H9 (cell line): ENCODE measurements at regions not wholly inside any gene's neighbourhood (a gene's known extent, or its start where the extent isn't known, plus 50 kb on each side); places are given as distances from the start of the nearest gene placed in this dataset.

Experiments used
- DNase-seq: peaks from one replicate; pipeline ENCODE4 v3.0.0-alpha.2; 2017
- H2AFZ ChIP-seq: one replicate; pipeline ENCODE4 v1.6.1; 2013; ENCODE audit warnings: mild to moderate bottlenecking, low read length, control low read depth, moderate library complexity
- H2AK5ac ChIP-seq: 2 replicates; pipeline ENCODE4 v1.6.1; 2013; ENCODE audit warnings: low read length, control low read depth, mixed read lengths; ENCODE audit not compliant: insufficient read length
- H2BK120ac ChIP-seq: one replicate; pipeline ENCODE4 v1.6.1; 2013; ENCODE audit warnings: low read depth, mild to moderate bottlenecking, low read length, control low read depth, inconsistent platforms; ENCODE audit not compliant: poor library complexity, severe bottlenecking
- H2BK12ac ChIP-seq: 2 replicates; pipeline ENCODE4 v1.6.1; 2013; ENCODE audit warnings: low read length, control low read depth, mixed read lengths, low read depth; ENCODE audit not compliant: insufficient read length
- H2BK15ac ChIP-seq: 2 replicates; pipeline ENCODE4 v1.6.1; 2013; ENCODE audit warnings: low read depth, low read length, control low read depth
- H2BK20ac ChIP-seq: one replicate; pipeline ENCODE4 v1.6.1; 2013; ENCODE audit warnings: low read depth, mild to moderate bottlenecking, low read length, control low read depth, inconsistent platforms; ENCODE audit not compliant: poor library complexity, severe bottlenecking
- H2BK5ac ChIP-seq: 2 replicates; pipeline ENCODE4 v1.6.1; 2013; ENCODE audit warnings: low read length, control low read depth, mixed read lengths; ENCODE audit not compliant: insufficient read length
- H3K14ac ChIP-seq: 2 replicates; pipeline ENCODE4 v1.6.1; 2013; ENCODE audit warnings: low read length, control low read depth; ENCODE audit not compliant: insufficient read depth
- H3K18ac ChIP-seq: 2 replicates; pipeline ENCODE4 v1.6.1; 2013; ENCODE audit warnings: low read depth, mild to moderate bottlenecking, mixed read lengths, low read length, control low read depth; ENCODE audit not compliant: insufficient read length
- H3K23ac ChIP-seq: 2 replicates; pipeline ENCODE4 v1.6.1; 2013; ENCODE audit warnings: low read length, control low read depth, mixed read lengths, low read depth; ENCODE audit not compliant: insufficient read length
- H3K23me2 ChIP-seq: 2 replicates; pipeline ENCODE4 v1.6.1; 2013; ENCODE audit warnings: low read depth, mild to moderate bottlenecking, mixed read lengths, low read length, control low read depth; ENCODE audit not compliant: insufficient read length, poor library complexity, severe bottlenecking
- H3K27ac ChIP-seq: 2 replicates; pipeline ENCODE4 v1.5.1; 2013; ENCODE audit warnings: low read length, control low read depth, mixed read lengths, low read depth; ENCODE audit not compliant: insufficient read length
- H3K27me3 ChIP-seq: 2 replicates; pipeline ENCODE4 v1.6.1; 2013; ENCODE audit warnings: low read length, control low read depth, inconsistent platforms; ENCODE audit not compliant: insufficient read depth
- H3K4ac ChIP-seq: 2 replicates; pipeline ENCODE4 v1.6.1; 2013; ENCODE audit warnings: low read depth, mild to moderate bottlenecking, control low read depth, inconsistent platforms, low read length, moderate library complexity
- H3K4me1 ChIP-seq: 2 replicates; pipeline ENCODE4 v1.6.1; 2013; ENCODE audit warnings: low read length, control low read depth, inconsistent platforms; ENCODE audit not compliant: insufficient read depth
- H3K4me2 ChIP-seq: 2 replicates; pipeline ENCODE4 v1.6.1; 2013; ENCODE audit warnings: low read length, control low read depth, mixed read lengths; ENCODE audit not compliant: insufficient read length, insufficient read depth
- H3K56ac ChIP-seq: 2 replicates; pipeline ENCODE4 v1.6.1; 2013; ENCODE audit warnings: low read depth, mild to moderate bottlenecking, mixed read lengths, low read length, control low read depth; ENCODE audit not compliant: insufficient read length
- H3K79me1 ChIP-seq: 2 replicates; pipeline ENCODE4 v1.6.1; 2013; ENCODE audit warnings: low read depth, mild to moderate bottlenecking, moderate library complexity, low read length, control low read depth, inconsistent platforms; ENCODE audit not compliant: insufficient read depth, poor library complexity, severe bottlenecking
- H3K79me2 ChIP-seq: 2 replicates; pipeline ENCODE4 v1.6.1; 2013; ENCODE audit warnings: low read length, control low read depth, inconsistent platforms; ENCODE audit not compliant: insufficient read depth
- H3K9ac ChIP-seq: 2 replicates; pipeline ENCODE4 v1.6.1; 2013; ENCODE audit warnings: low read length, control low read depth, mixed read lengths; ENCODE audit not compliant: insufficient read length; ENCODE audit errors: extremely low read depth
- H3K9me3 ChIP-seq: one replicate; pipeline ENCODE4 v1.6.1; 2013; ENCODE audit warnings: low read depth, low read length, inconsistent platforms; ENCODE audit not compliant: control insufficient read depth
- H3T11ph ChIP-seq: one replicate; pipeline ENCODE4 v1.6.1; 2013; ENCODE audit warnings: mild to moderate bottlenecking, low read length, control low read depth, inconsistent platforms
- H4K20me1 ChIP-seq: one replicate; pipeline ENCODE4 v1.6.1; 2013; ENCODE audit not compliant: control insufficient read depth, insufficient read length, insufficient read depth
- H4K5ac ChIP-seq: 2 replicates; pipeline ENCODE4 v1.6.1; 2013; ENCODE audit warnings: low read depth, mild to moderate bottlenecking, mixed read lengths, low read length, control low read depth; ENCODE audit not compliant: insufficient read length
- H4K8ac ChIP-seq: replicated peaks from 2 replicates; pipeline ENCODE4 v1.6.1; 2013; ENCODE audit warnings: low read length, control low read depth, mixed read lengths, low read depth; ENCODE audit not compliant: insufficient read length
- H4K91ac ChIP-seq: 2 replicates; pipeline ENCODE4 v1.6.1; 2013; ENCODE audit warnings: low read depth, mild to moderate bottlenecking, moderate library complexity, mixed read lengths, low read length, control low read depth; ENCODE audit not compliant: insufficient read length
- H3K27ac Mint-ChIP-seq, 3 experiments: 2 replicates in 2 of 3; 3 replicates in 1 of 3; pipeline ENCODE4 v1.8.0; 2020 to 2021; ENCODE audit warnings: mixed read lengths in 3 of 3, mild to moderate bottlenecking in 1 of 3, moderate library complexity in 1 of 3
- H3K27me3 Mint-ChIP-seq: 2 replicates; pipeline ENCODE4 v1.8.0; 2021; ENCODE audit warnings: low read depth, mild to moderate bottlenecking, moderate library complexity, mixed read lengths
- H3K36me3 Mint-ChIP-seq, 3 experiments: 2 replicates in 2 of 3; 3 replicates in 1 of 3; pipeline ENCODE4 v1.8.0; 2020 to 2021; ENCODE audit warnings: low read depth in 3 of 3, mixed read lengths in 3 of 3; ENCODE audit not compliant: insufficient read depth in 1 of 3
- H3K4me1 Mint-ChIP-seq, 2 experiments: 2 replicates each; pipeline ENCODE4 v1.8.0; 2020; ENCODE audit warnings: mixed read lengths in 2 of 2
- H3K4me3 Mint-ChIP-seq, 2 experiments: 2 replicates in 1 of 2; 3 replicates in 1 of 2; pipeline ENCODE4 v1.8.0; 2020 to 2021; ENCODE audit warnings: mild to moderate bottlenecking in 2 of 2, mixed read lengths in 2 of 2, moderate library complexity in 1 of 2
- H3K9me3 Mint-ChIP-seq, 2 experiments: 2 replicates in 1 of 2; 3 replicates in 1 of 2; pipeline ENCODE4 v1.8.0; 2020; ENCODE audit warnings: mild to moderate bottlenecking in 2 of 2, mixed read lengths in 2 of 2, moderate library complexity in 1 of 2
- CTCF ChIP-seq: fragments of 200-600 bp; sonication (generic); conservative IDR thresholded peaks from 3 replicates; pipeline ENCODE4 v1.8.0; 2021; ENCODE audit warnings: antibody characterized with exemption, mild to moderate bottlenecking
- WGBS: extraction: QIAGEN DNeasy Blood & Tissue Kit; methylation state at CpG from one replicate; pipeline ENCODE4 v1.1.7; 2013; ENCODE audit warnings: missing lambda C conversion rate, low lambda C conversion rate, mixed read lengths; ENCODE audit not compliant: insufficient read length; ENCODE audit errors: extremely low coverage; 5-methylcytosine and 5-hydroxymethylcytosine counted together

- WGBS = no CpG with 5 or more reads among the region's 4 CpGs
- DNase-seq = no peak
- Histone ChIP-seq H2AFZ (no peak overlapping the region), H3K23me2 (no peaks in the 10 kb centered on the region), H2BK15ac (no peak overlapping the region), H3K9ac (no peak overlapping the region), H3T11ph (no peak overlapping the region), H3K23ac (no peak overlapping the region), H4K91ac (no peak overlapping the region), H3K27ac (no peak overlapping the region), H4K5ac (no peak overlapping the region), H3K18ac (no peak overlapping the region), H3K56ac (no peak overlapping the region), H4K20me1 (no peaks in the 10 kb centered on the region), H3K14ac (no peak overlapping the region), H3K79me1 (no peaks in the 10 kb centered on the region), H2BK120ac (no peak overlapping the region), H3K4ac (no peak overlapping the region), H2BK12ac (no peak overlapping the region), H3K79me2 (no peaks in the 10 kb centered on the region), H3K4me1 (no peaks in the 10 kb centered on the region), H3K4me2 (no peak overlapping the region), H3K9me3 (no peaks in the 10 kb centered on the region), H2AK5ac (no peak overlapping the region), H2BK20ac (no peak overlapping the region), H2BK5ac (no peak overlapping the region), H4K8ac (no peak overlapping the region), H3K27me3 (no peaks in the 10 kb centered on the region)
- Mint-ChIP-seq H3K4me3 (no peak overlapping the region), H3K4me1 (0 out of 4 replicates have a peak, but pooled peaks cover 0 to 2% of the 10 kb centered on the region in 2 experiments), H3K27ac (no peak overlapping the region), H3K27me3 (no peaks in the 10 kb centered on the region; the same call in 1 of the 2 replicates), H3K36me3 (peaks cover 0 to 5% (median 4%) of the 10 kb centered on the region in 3 experiments; a peak in 4 of 7 replicates), H3K9me3 (peaks cover 2 to 3% of the 10 kb centered on the region in 2 experiments; a peak in 2 of 5 replicates)
- TF ChIP-seq CTCF = no peak
These were observed 741.2 kb downstream of the NR2F2 start for GRCh38 chr15:97071668-97072067.
